Activated T-cell treated with anti-CD3 and anti-CD28 coated beads, Interleukin-2, amount 50 U/mL, for 4 hours (primary cell): ENCODE measurements at regions not wholly inside any gene's neighbourhood (a gene's known extent, or its start where the extent isn't known, plus 50 kb on each side); places are given as distances from the start of the nearest gene placed in this dataset.

Experiments used
- ATAC-seq, 2 donors: fragments of 200-7000 bp; cut with Tn5 transposase; one replicate each; pipeline ENCODE4 v1.10.0; 2021
- DNase-seq: peaks from one replicate; pipeline ENCODE4 v3.0.0-alpha.2; 2020
- H3K27me3 Mint-ChIP-seq: one replicate; pipeline ENCODE4 v1.8.0; 2021; ENCODE audit warnings: low read depth, mixed read lengths
- H3K36me3 Mint-ChIP-seq: one replicate; pipeline ENCODE4 v1.8.0; 2022; ENCODE audit warnings: mixed read lengths; ENCODE audit not compliant: insufficient read depth
- H3K4me1 Mint-ChIP-seq: one replicate; pipeline ENCODE4 v1.8.0; 2021; ENCODE audit warnings: low read depth, mixed read lengths
- H3K4me3 Mint-ChIP-seq: one replicate; pipeline ENCODE4 v1.8.0; 2021; ENCODE audit warnings: mild to moderate bottlenecking, moderate library complexity, mixed read lengths
- H3K9me3 Mint-ChIP-seq: one replicate; pipeline ENCODE4 v1.8.0; 2021; ENCODE audit warnings: mixed read lengths

- Mint-ChIP-seq H3K4me3 (peak overlapping the region; percentile 82), H3K9me3 (no peaks in the 10 kb centered on the region), H3K27me3 (no peaks in the 10 kb centered on the region), H3K4me1 (peaks cover 39% of the 10 kb centered on the region), H3K36me3 (no peaks in the 10 kb centered on the region)
- DNase-seq (no peak), ATAC-seq (no peak)
Measured at GRCh38 chr17:77320044-77320440, 179.3 kb downstream of the SEC14L1 start.

DNA sequence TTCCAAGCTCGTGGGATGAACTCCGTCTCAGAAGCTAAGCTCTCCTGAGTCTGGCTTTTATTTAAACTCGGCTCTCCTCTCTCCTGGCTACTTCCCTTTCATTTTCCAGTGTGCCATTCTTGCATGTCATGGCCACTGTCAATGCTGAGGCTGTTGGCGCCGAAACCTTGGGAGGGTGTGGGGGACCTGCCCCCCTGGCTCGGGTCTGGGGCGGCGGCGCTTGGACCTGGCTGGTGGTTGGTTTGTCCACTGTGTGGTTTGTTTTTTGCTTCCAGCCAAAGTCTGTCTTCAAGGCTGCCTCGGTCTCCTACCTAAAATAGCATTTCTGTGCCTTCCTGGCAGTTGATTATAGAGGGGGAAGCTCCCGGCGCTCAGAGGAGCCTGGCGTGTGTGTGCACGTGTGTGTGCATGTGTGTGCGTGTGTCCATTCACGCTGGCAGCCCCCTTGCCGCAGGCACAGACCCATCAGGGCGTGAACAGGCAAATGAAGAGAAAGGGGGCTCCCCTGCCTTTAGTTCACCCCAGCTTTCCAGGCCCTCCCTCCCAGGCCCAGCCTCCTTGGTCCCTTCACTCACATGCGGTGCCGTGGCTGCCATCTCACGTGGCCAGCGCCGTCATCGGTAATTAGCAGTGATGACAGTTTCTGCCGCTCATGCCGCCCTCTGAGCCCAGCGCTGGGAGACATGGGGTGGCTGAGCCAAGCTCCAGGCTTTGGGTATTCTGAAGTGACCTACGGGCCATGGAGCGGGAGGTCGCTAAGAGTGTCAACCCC, 179.9 kb downstream of the SEC14L1 start:
- DNase-seq (no peak), ATAC-seq (no peak)
- Mint-ChIP-seq H3K27me3 (no peaks in the 10 kb centered on the region), H3K9me3 (no peaks in the 10 kb centered on the region), H3K36me3 (no peaks in the 10 kb centered on the region), H3K4me3 (peak overlapping the region; percentile 16), H3K4me1 (peaks cover 43% of the 10 kb centered on the region)

DNA sequence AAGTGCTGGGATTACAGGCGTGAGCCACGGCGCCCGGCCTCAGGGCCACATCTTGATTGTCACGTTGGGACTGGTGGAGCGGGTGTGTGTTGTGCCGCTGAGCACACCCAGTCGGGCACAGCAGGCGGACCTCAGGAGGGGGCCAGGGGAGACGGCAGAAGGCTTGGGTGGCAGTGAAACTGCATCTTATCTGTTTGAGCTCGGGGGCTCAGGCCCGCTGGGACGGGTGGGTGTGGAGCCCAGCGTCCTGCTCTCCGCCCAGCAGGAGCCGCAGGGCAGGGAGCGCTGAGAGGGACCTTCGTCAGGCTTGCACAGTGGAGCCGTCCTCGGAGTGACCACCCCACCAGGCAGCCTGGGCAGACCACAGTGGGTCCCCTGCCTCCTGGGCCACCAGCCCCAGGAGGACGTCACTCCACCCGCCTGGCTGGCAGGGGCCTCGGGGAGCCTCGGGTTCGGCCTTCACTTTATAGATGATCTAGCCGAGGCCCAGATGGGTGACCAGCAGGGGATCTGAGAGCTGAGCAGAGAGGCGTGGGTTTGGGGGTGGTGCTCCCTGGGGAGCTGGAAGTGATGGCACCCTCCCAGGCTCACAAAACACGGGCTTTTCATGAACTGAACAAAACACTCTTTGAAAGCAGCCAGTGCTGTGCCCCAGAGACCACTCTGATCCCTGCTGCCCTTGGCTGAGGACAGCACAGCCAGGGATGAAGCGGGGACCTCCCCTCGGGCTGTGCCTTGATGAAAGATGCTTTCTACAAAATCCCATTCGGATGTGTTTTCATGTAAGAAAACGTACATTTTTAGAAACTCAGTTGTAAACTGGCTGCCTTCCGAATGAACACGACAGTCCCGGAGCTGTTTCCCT, 181.1 kb downstream of the SEC14L1 start:
- DNase-seq: no peak
- H3K9me3 Mint-ChIP-seq: no peaks in the 10 kb centered on the region
- no peaks in the 10 kb centered on the region for H3K27me3 Mint-ChIP-seq
- peaks cover 55% of the 10 kb centered on the region for H3K4me1 Mint-ChIP-seq
- no peaks in the 10 kb centered on the region for H3K36me3 Mint-ChIP-seq
- H3K4me3 Mint-ChIP-seq: no peak overlapping the region
- no peak for ATAC-seq

GRCh38 chr17:77322514-77323412, 182.0 kb downstream of the SEC14L1 start:
- H3K36me3 Mint-ChIP-seq: no peaks in the 10 kb centered on the region
- DNase-seq: no peak
- no peaks in the 10 kb centered on the region for H3K27me3 Mint-ChIP-seq
- H3K4me3 Mint-ChIP-seq: no peak overlapping the region
- peaks cover 60% of the 10 kb centered on the region for H3K4me1 Mint-ChIP-seq
- no peaks in the 10 kb centered on the region for H3K9me3 Mint-ChIP-seq
- no peak for ATAC-seq

DNA sequence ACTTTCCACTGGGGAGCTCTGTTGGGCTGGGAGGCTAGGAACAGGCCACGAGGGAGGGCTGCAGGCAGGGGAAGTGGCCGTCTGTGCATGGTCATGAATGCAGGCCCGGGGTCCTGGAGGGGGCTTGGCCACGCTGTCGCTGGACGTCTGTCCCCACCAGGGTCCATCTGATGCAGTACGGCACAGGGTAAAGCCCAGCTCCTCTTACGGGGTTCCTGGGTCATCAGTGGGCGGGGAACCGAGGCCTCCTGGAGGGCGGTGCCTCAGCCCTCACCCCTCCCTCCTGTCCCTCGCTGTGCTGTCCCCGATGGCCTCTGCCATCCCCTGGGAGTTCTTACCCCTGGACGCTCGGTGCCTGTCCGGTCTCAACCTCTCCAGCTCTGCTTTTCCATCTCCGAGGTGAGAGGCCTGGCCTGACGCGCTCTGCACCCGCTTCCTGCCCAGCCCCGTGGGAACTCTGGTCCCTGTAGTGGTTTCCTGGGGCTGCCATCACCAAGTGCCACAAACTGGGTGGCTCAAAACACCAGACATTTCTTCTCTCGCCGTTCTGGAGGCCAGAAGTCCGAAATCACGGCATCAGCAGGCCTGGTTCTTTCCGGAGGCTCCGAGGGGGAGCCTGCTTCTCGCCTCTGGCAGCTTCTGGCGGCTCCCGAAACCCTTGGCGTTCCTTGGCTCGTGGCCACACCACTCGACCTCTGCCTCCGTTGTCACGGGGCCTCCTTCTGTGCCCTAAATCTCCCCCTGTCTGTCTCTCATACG, 182.8 kb downstream of the SEC14L1 start:
- H3K9me3 Mint-ChIP-seq: no peaks in the 10 kb centered on the region
- no peak for DNase-seq
- H3K4me1 Mint-ChIP-seq: peaks cover 61% of the 10 kb centered on the region
- no peak for ATAC-seq
- no peak overlapping the region for H3K4me3 Mint-ChIP-seq
- H3K36me3 Mint-ChIP-seq: no peaks in the 10 kb centered on the region
- H3K27me3 Mint-ChIP-seq: no peaks in the 10 kb centered on the region

GRCh38 chr17:77324227-77324626, 183.5 kb downstream of the SEC14L1 start:
- peaks cover 57% of the 10 kb centered on the region for H3K4me1 Mint-ChIP-seq
- ATAC-seq: no peak
- H3K36me3 Mint-ChIP-seq: no peaks in the 10 kb centered on the region
- DNase-seq: no peak
- H3K4me3 Mint-ChIP-seq: no peak overlapping the region
- no peaks in the 10 kb centered on the region for H3K27me3 Mint-ChIP-seq
- no peaks in the 10 kb centered on the region for H3K9me3 Mint-ChIP-seq

- Mint-ChIP-seq H3K36me3 (no peaks in the 10 kb centered on the region), H3K4me3 (no peak overlapping the region), H3K27me3 (no peaks in the 10 kb centered on the region), H3K4me1 (peaks cover 47% of the 10 kb centered on the region), H3K9me3 (no peaks in the 10 kb centered on the region)
- ATAC-seq (peak in 1 of 2 donors; percentile 17), DNase-seq (no peak)
Measured at GRCh38 chr17:77325577-77326075, 184.9 kb downstream of the SEC14L1 start.

DNA sequence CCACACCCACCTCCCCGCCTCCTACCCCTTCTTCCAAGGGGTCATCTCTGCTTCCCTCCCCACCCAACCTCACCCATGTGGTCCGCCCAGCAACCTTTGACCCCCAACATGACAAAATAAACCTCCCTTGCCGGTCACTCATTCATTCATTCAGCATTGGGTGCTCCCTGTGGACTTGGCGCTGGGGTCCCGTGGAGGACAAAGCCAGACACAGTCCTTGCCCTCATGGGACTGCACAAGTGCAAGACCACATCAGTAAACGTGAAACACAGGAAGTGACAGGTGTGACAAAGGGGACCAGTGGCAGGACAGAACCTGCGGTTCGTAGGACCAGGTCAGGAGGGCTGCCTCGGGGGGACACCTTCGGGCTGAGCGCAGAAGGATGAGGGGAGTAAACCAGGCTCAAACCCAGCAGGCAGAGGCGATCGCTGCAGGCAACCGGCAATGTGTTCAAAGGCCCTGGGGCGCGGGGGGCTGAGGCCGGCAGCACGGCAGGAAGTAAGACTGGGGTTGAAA, 185.4 kb downstream of the SEC14L1 start:
- Mint-ChIP-seq H3K9me3 (no peaks in the 10 kb centered on the region), H3K36me3 (no peaks in the 10 kb centered on the region), H3K4me1 (peaks cover 47% of the 10 kb centered on the region), H3K4me3 (peak overlapping the region; percentile 11), H3K27me3 (no peaks in the 10 kb centered on the region)
- no peak for ATAC-seq
- no peak for DNase-seq

DNA sequence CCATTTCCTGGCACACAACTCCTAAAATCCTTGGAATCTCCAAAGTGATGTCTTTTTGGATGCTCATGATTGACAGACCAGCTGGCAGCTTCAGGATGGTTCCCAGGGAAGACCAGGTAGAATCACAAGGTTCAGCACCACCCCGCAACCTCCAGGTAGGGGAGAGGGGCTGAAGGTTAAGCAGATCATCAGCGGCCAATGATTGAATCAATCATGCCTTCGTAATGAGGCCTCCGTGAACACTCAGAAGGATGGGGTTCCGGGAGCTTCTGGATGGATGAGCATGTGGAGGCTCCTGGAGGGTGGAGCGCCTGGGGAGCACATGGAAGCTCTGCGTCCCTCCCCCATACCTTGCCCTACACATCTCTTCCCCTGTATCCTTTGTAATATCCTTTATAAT, 185.9 kb downstream of the SEC14L1 start:
- H3K9me3 Mint-ChIP-seq: no peaks in the 10 kb centered on the region
- H3K4me1 Mint-ChIP-seq: peaks cover 52% of the 10 kb centered on the region
- peak overlapping the region; percentile 11 for H3K4me3 Mint-ChIP-seq
- no peaks in the 10 kb centered on the region for H3K36me3 Mint-ChIP-seq
- ATAC-seq (no peak), DNase-seq (no peak)
- H3K27me3 Mint-ChIP-seq: no peaks in the 10 kb centered on the region

DNA sequence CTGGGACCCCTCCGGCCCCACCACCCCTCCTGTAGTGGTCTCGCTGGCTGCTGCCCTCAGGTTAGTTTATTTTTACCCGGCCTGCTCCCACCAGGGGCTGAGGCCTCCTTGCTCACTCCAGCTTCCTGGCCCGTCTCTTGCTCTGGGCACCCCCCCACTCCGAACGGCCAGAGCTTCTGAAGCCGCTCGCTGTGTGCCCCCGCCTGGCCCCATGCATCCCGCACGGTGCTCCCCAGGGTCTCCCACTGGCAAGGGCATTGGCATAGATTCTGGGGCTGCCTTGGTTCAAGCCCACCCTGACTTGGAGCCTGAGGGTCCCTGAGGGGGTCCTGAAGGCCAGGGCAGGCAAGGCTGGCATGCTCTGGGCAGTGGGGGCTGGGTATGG, 186.4 kb downstream of the SEC14L1 start:
- no peaks in the 10 kb centered on the region for H3K36me3 Mint-ChIP-seq
- H3K4me3 Mint-ChIP-seq: no peak overlapping the region
- no peaks in the 10 kb centered on the region for H3K27me3 Mint-ChIP-seq
- no peaks in the 10 kb centered on the region for H3K9me3 Mint-ChIP-seq
- ATAC-seq (no peak), DNase-seq (no peak)
- H3K4me1 Mint-ChIP-seq: peaks cover 56% of the 10 kb centered on the region

- Mint-ChIP-seq H3K4me3 (no peak overlapping the region), H3K4me1 (peaks cover 62% of the 10 kb centered on the region), H3K27me3 (no peaks in the 10 kb centered on the region), H3K9me3 (no peaks in the 10 kb centered on the region), H3K36me3 (no peaks in the 10 kb centered on the region)
- no peak for DNase-seq
- no peak for ATAC-seq
Measured at GRCh38 chr17:77327566-77328464, 187.0 kb downstream of the SEC14L1 start.

DNA sequence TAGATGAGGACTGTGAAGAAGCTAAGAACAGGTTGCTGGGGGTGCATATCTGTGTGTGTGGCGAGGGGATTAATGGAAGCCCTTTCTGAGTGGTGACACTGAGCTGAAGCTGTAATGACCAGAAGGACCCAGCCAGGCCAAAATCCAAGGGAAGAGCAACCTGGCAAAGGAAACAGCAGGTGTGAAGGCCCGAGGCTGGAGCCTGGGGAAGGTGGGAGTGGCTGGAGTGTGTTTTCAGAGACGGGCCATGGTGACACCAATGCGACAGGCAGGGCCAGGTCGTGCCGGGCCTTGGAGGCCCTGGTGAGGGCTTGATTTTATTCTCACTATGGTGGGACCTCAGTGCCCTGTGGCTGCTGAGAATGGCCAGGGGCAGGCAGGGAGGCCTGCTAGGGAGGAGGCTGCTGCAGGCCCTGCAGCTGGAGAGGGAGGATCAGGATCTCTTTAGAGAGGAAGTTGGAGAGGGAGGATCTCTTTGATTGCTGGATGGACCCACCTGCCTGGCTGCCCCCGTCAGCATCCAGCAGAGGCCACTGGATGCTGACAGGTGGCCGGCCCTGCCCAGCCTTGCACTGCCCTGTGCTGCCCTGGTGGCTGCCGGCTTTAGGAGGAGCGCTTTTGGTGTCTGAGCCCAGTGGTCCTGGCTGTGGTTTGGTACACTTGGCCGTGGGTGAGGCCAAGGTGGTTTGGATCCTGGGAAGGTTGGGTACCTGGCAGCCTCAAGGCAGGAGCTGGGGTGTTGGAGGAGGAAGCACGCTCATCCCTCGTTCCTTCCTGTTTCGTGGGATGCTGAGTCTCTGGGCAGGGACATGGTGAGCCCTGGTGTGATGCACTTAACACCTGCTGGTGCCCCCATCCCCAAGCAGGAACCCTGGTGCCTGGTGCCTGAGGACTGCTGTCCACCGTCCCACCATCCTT, 188.3 kb downstream of the SEC14L1 start:
- H3K4me1 Mint-ChIP-seq: peaks cover 67% of the 10 kb centered on the region
- H3K36me3 Mint-ChIP-seq: no peaks in the 10 kb centered on the region
- H3K4me3 Mint-ChIP-seq: no peak overlapping the region
- ATAC-seq (no peak), DNase-seq (no peak)
- H3K9me3 Mint-ChIP-seq: no peaks in the 10 kb centered on the region
- H3K27me3 Mint-ChIP-seq: no peaks in the 10 kb centered on the region
